SK-N-SH (cell line): ENCODE measurements at regions not wholly inside any gene's neighbourhood (a gene's known extent, or its start where the extent isn't known, plus 50 kb on each side); places are given as distances from the start of the nearest gene placed in this dataset.

Experiments used
- CTCF ChIA-PET: fragments of 300-600, 350-600 bp; formaldehyde crosslinking; extraction: SDS; loops from one replicate; lab custom pipeline; 2021; lab: Yijun Ruan, JAX
- POLR2A ChIA-PET: fragments of 350-600 bp; sonication (Branson Sonifier 250); formaldehyde crosslinking; extraction: SDS; loops from one replicate; lab custom pipeline; 2020; ENCODE audit warnings: antibody characterized with exemption, inconsistent platforms; lab: Yijun Ruan, JAX
- DNase-seq: peaks from one replicate; pipeline ENCODE4 v3.0.0; 2012
- H2AFZ ChIP-seq: fragments of 200-600 bp; sonication (generic); 2 replicates; pipeline ENCODE4 v1.8.1; 2016; ENCODE audit warnings: antibody characterized with exemption, mild to moderate bottlenecking, low read depth
- H3F3A ChIP-seq: fragments of 200-600 bp; sonication (generic); replicated peaks from 2 replicates; pipeline ENCODE3; 2016; ENCODE audit warnings: antibody characterized with exemption, mild to moderate bottlenecking; ENCODE audit not compliant: insufficient read depth
- H3K27ac ChIP-seq, 2 experiments: fragments of 200-500 bp in 1 of 2; fragments of 200-600 bp in 1 of 2; sonication (Bioruptor generic) in 1 of 2; sonication (generic), shearing (Covaris generic) in 1 of 2; 2 replicates each; pipeline versions ENCODE4 v1.5.1 to v1.6.1; 2014 to 2016; ENCODE audit warnings: low read depth in 2 of 2, inconsistent platforms in 1 of 2, low read length in 1 of 2, mild to moderate bottlenecking in 1 of 2, mixed read lengths in 1 of 2
- H3K27me3 ChIP-seq: fragments of 200-600 bp; sonication (generic), shearing (Covaris generic); 2 replicates; pipeline ENCODE4 v1.6.1; 2016; ENCODE audit warnings: mixed run types; ENCODE audit not compliant: insufficient read depth
- H3K36me3 ChIP-seq, 2 experiments: fragments of 200-500 bp in 1 of 2; fragments of 200-600 bp in 1 of 2; sonication (Bioruptor generic) in 1 of 2; sonication (generic) in 1 of 2; replicated peaks in 1 of 2; 2 replicates each; pipeline versions ENCODE3 to v1.5.1; 2014 to 2016; ENCODE audit warnings: low read length in 1 of 2, mild to moderate bottlenecking in 1 of 2; ENCODE audit not compliant: insufficient read depth in 2 of 2, control insufficient read depth in 1 of 2
- H3K4me1 ChIP-seq, 2 experiments: fragments of 200-500 bp in 1 of 2; fragments of 200-600 bp in 1 of 2; sonication (Bioruptor generic) in 1 of 2; sonication (generic), shearing (Covaris generic) in 1 of 2; 2 replicates each; pipeline versions ENCODE4 v1.5.1 to v1.6.1; 2014 to 2016; ENCODE audit warnings: low read depth in 1 of 2, low read length in 1 of 2, mixed run types in 1 of 2; ENCODE audit not compliant: insufficient read depth in 2 of 2, control insufficient read depth in 1 of 2
- H3K4me2 ChIP-seq: fragments of 200-600 bp; sonication (generic), shearing (Covaris generic); 2 replicates; pipeline ENCODE4 v1.6.1; 2017; ENCODE audit warnings: mixed run types
- H3K4me3 ChIP-seq, 2 experiments: fragments of 200-500 bp in 1 of 2; fragments of 200-600 bp in 1 of 2; sonication (Bioruptor generic) in 1 of 2; sonication (generic), shearing (Covaris generic) in 1 of 2; 2 replicates each; pipeline versions ENCODE4 v1.5.1 to v1.8.1; 2014 to 2016; ENCODE audit warnings: low read depth in 2 of 2, inconsistent platforms in 1 of 2, low read length in 1 of 2, mild to moderate bottlenecking in 1 of 2, mixed read lengths in 1 of 2, moderate library complexity in 1 of 2
- H3K79me2 ChIP-seq: fragments of 200-600 bp; sonication (generic); 2 replicates; pipeline ENCODE4 v1.8.1; 2017; ENCODE audit warnings: mild to moderate bottlenecking; ENCODE audit not compliant: insufficient read depth
- H3K9ac ChIP-seq: fragments of 200-600 bp; sonication (generic); 2 replicates; pipeline ENCODE4 v1.6.1; 2017; ENCODE audit warnings: mixed run types
- H3K9me2 ChIP-seq: fragments of 200-600 bp; sonication (generic); 2 replicates; pipeline ENCODE4 v1.6.1; 2017; ENCODE audit warnings: mixed run types
- H3K9me3 ChIP-seq: fragments of 200-600 bp; sonication (generic); 2 replicates; pipeline ENCODE4 v1.6.1; 2017; ENCODE audit warnings: mixed run types, mild to moderate bottlenecking, moderate library complexity
- H4K20me1 ChIP-seq: fragments of 200-600 bp; sonication (generic); 2 replicates; pipeline ENCODE4 v1.6.1; 2017; ENCODE audit warnings: mild to moderate bottlenecking, mixed run types; ENCODE audit not compliant: insufficient read depth
- CHD2 ChIP-seq: fragments of 150-350 bp; IDR thresholded peaks from 2 replicates; pipeline ENCODE4 v1.6.1; 2018; ENCODE audit warnings: low read length; ENCODE audit not compliant: partially characterized antibody
- CTCF ChIP-seq: fragments of 200-600 bp; sonication (generic); IDR thresholded peaks from 2 replicates; pipeline ENCODE4 v1.6.1; 2017; ENCODE audit warnings: antibody characterized with exemption, mild to moderate bottlenecking, moderate library complexity
- EP300 ChIP-seq, 2 experiments: IDR thresholded peaks; 2 replicates each; pipeline versions ENCODE4 v1.4.0 to v1.6.1; 2012; ENCODE audit warnings: borderline replicate concordance in 1 of 2, low read depth in 1 of 2, low read length in 1 of 2
- EZH2phosphoT487 ChIP-seq: fragments of 200-600 bp; sonication (generic); IDR thresholded peaks from 2 replicates; pipeline ENCODE4 v1.6.1; 2017; ENCODE audit warnings: low read depth, mixed run types, mild to moderate bottlenecking, antibody characterized with exemption, moderate library complexity, borderline replicate concordance
- GABPA ChIP-seq: IDR thresholded peaks from 2 replicates; pipeline ENCODE4 v1.4.0; 2012; ENCODE audit warnings: low read depth, mild to moderate bottlenecking
- JUND ChIP-seq: IDR thresholded peaks from 2 replicates; pipeline ENCODE4 v1.4.0; 2012
- MEF2A ChIP-seq: IDR thresholded peaks from 2 replicates; pipeline ENCODE4 v1.4.0; 2012; ENCODE audit warnings: low read depth, borderline replicate concordance
- MXI1 ChIP-seq: IDR thresholded peaks from 2 replicates; pipeline ENCODE4 v1.6.1; 2012; ENCODE audit warnings: mild to moderate bottlenecking, low read depth, low read length, improper control_type of control experiment
- NFIC ChIP-seq: IDR thresholded peaks from 2 replicates; pipeline ENCODE4 v1.4.0; 2012; ENCODE audit warnings: borderline replicate concordance
- PBX3 ChIP-seq: IDR thresholded peaks from 2 replicates; pipeline ENCODE4; 2012
- POLR2AphosphoS5 ChIP-seq: IDR thresholded peaks from 2 replicates; pipeline ENCODE4 v1.6.1; 2012; ENCODE audit warnings: low read depth, low read length
- RAD21 ChIP-seq: IDR thresholded peaks from 2 replicates; pipeline ENCODE4 v1.6.1; 2012; ENCODE audit warnings: mild to moderate bottlenecking, low read length
- RXRA ChIP-seq: IDR thresholded peaks from 2 replicates; pipeline ENCODE4 v1.4.0; 2012; ENCODE audit warnings: low read depth, mild to moderate bottlenecking, borderline replicate concordance
- TCF12 ChIP-seq: IDR thresholded peaks from 2 replicates; pipeline ENCODE4 v1.4.0; 2012
- USF2 ChIP-seq: fragments of 150-350 bp; IDR thresholded peaks from 2 replicates; pipeline ENCODE4 v1.6.1; 2017; ENCODE audit warnings: antibody characterized with exemption, low read length, low read depth, borderline replicate concordance
- YY1 ChIP-seq: IDR thresholded peaks from 2 replicates; pipeline ENCODE4 v1.4.0; 2012; ENCODE audit warnings: low read depth, mild to moderate bottlenecking
- ZBTB33 ChIP-seq: IDR thresholded peaks from 2 replicates; pipeline ENCODE4 v1.4.0; 2012; ENCODE audit warnings: low read depth, borderline replicate concordance
- WGBS: methylation state at CpG from one replicate; pipeline ENCODE4 v1.1.6; 2017; ENCODE audit warnings: low lambda C conversion rate; 5-methylcytosine and 5-hydroxymethylcytosine counted together

- Histone ChIP-seq H3K9me2 (no peaks in the 10 kb centered on the region), H3K4me1 (no peaks in the 10 kb centered on the region), H3K27me3 (no peaks in the 10 kb centered on the region), H3K79me2 (no peaks in the 10 kb centered on the region), H3K9me3 (no peaks in the 10 kb centered on the region), H3K36me3 (no peaks in the 10 kb centered on the region), H4K20me1 (no peaks in the 10 kb centered on the region), H2AFZ (no peak overlapping the region), H3K4me3 (no peak overlapping the region), H3K9ac (no peak overlapping the region)
- DNase-seq = no peak
- 31% methylated on average over 4 of the region's 4 CpGs for WGBS
- TF ChIP-seq CHD2 (no peak), PBX3 (no peak), CTCF (no peak), RAD21 (no peak), NFIC (no peak), EZH2phosphoT487 (no peak), ZBTB33 (no peak), USF2 (no peak)
- TF ChIP-seq, all 33 proteins: peak for 0
- no peak overlapping the region for H3K4me2 ChIP-seq
- CTCF ChIA-PET = interaction anchor here (0.7 to 2.4 kb wide), 2 partner anchors 59 to 60 kb away, joined by 3 to 9 read pairs; no protein-coding TSS in a partner anchor
- H3K27ac ChIP-seq = no peak overlapping the region
- H3F3A ChIP-seq = no peaks in the 10 kb centered on the region
- POLR2A ChIA-PET = no interaction called here
Observed at GRCh38 chr20:52372169-52372568, 180.6 kb upstream of the ZFP64 start.

GRCh38 chr20:52365688-52366087 is 174.1 kb upstream of the ZFP64 start:
- H3K4me2 ChIP-seq = no peak overlapping the region
- H3K4me1 ChIP-seq = no peaks in the 10 kb centered on the region
- no peak overlapping the region for H3K9ac ChIP-seq
- H3K79me2 ChIP-seq = no peaks in the 10 kb centered on the region
- H3K27ac ChIP-seq = no peak overlapping the region
- no peaks in the 10 kb centered on the region for H3K27me3 ChIP-seq
- no peaks in the 10 kb centered on the region for H4K20me1 ChIP-seq
- ChIA-PET CTCF (no interaction called here), POLR2A (no interaction called here)
- no peaks in the 10 kb centered on the region for H3K9me2 ChIP-seq
- no peak for DNase-seq
- WGBS = 51% methylated on average over 7 of the region's 7 CpGs
- no peaks in the 10 kb centered on the region for H3K36me3 ChIP-seq
- no peaks in the 10 kb centered on the region for H3K9me3 ChIP-seq
- H3K4me3 ChIP-seq = no peak overlapping the region
- H2AFZ ChIP-seq = no peak overlapping the region
- H3F3A ChIP-seq = no peaks in the 10 kb centered on the region
- TF ChIP-seq RAD21 (no peak), RXRA (no peak), EP300 (IDR thresholded peaks at IDR 0.05; ENCODE audit: borderline replicate concordance in 1 of 2, low read depth in 1 of 2, low read length in 1 of 2) (no peak), POLR2AphosphoS5 (no peak), CTCF (no peak), ZBTB33 (no peak), TCF12 (no peak), GABPA (no peak), CHD2 (no peak), MEF2A (no peak), MXI1 (no peak), JUND (no peak), YY1 (no peak)
